K562 (cell line): ENCODE measurements at regions not wholly inside any gene's neighbourhood (a gene's known extent, or its start where the extent isn't known, plus 50 kb on each side); places are given as distances from the start of the nearest gene placed in this dataset.

Experiments
- ATAC-seq: fragments of 200-7000 bp; cut with Tn5 transposase; 3 replicates; pipeline ENCODE4 v1.9.1; 2020; ENCODE audit warnings: moderate library complexity
- BruUV-seq: library from RNA; stranded (reverse); fragments of 400-500 nt; replicated peaks from 2 replicates; lab custom pipeline; 2021; lab: Mats Ljungman, UMichigan
- CTCF ChIA-PET: fragments of 300-600 bp; formaldehyde crosslinking; extraction: SDS; loops from one replicate; lab custom pipeline; 2021; ENCODE audit warnings: low intra/inter-chr PET ratio; lab: Yijun Ruan, JAX
- POLR2A ChIA-PET: fragments of 300-600, 350-650 bp; sonication (Branson Sonifier 250); formaldehyde crosslinking; extraction: SDS; loops from one replicate; lab custom pipeline; 2021; ENCODE audit warnings: antibody characterized with exemption, inconsistent platforms; lab: Yijun Ruan, JAX
- DNase-seq, 4 experiments: peaks; one replicate each; pipeline versions ENCODE4 v3.0.0 to v3.0.0-alpha.2; 2011 to 2018; ENCODE audit warnings: low spot score in 3 of 4, mixed read lengths in 3 of 4; ENCODE audit errors: extremely low read depth in 1 of 4
- FAIRE-seq: peaks from 2 replicates; lab custom pipeline; 2011; peaks lifted over from hg19 to GRCh38; lab: Jason Lieb, UNC
- H2AFZ ChIP-seq: 2 replicates; pipeline ENCODE4 v1.6.0; 2011; ENCODE audit warnings: low read depth, low read length, control low read depth, inconsistent platforms
- H3K27ac ChIP-seq: fragments of 200-600 bp; 3 replicates; pipeline ENCODE4 v1.8.0; 2011; ENCODE audit warnings: low read depth, mild to moderate bottlenecking, control low read depth, inconsistent platforms, low read length, moderate library complexity, mixed read lengths; ENCODE audit errors: extremely low read depth
- H3K27me3 ChIP-seq, 2 experiments: fragments of 300-600 bp in 1 of 2; 2 replicates in 1 of 2; 3 replicates in 1 of 2; pipeline versions ENCODE4 v1.6.0 to v1.8.0; 2011; ENCODE audit warnings: inconsistent platforms in 2 of 2, low read length in 2 of 2, mild to moderate bottlenecking in 1 of 2, mixed read lengths in 1 of 2, moderate library complexity in 1 of 2; ENCODE audit not compliant: control insufficient read depth in 2 of 2, insufficient read depth in 2 of 2
- H3K36me3 ChIP-seq: fragments of 300-600 bp; 3 replicates; pipeline ENCODE4 v1.8.0; 2011; ENCODE audit warnings: mild to moderate bottlenecking, low read length, inconsistent platforms; ENCODE audit not compliant: control insufficient read depth, insufficient read depth
- H3K4me1 ChIP-seq, 2 experiments: fragments of 200-600 bp in 1 of 2; replicated peaks in 1 of 2; 2 replicates in 1 of 2; 3 replicates in 1 of 2; pipeline versions ENCODE4 v1.5.1 to v1.8.0; 2011; ENCODE audit warnings: inconsistent platforms in 2 of 2, low read length in 2 of 2, mild to moderate bottlenecking in 1 of 2, mixed read lengths in 1 of 2, moderate library complexity in 1 of 2; ENCODE audit not compliant: control insufficient read depth in 2 of 2, insufficient read depth in 2 of 2
- H3K4me2 ChIP-seq: 2 replicates; pipeline ENCODE4 v1.6.1; 2011; ENCODE audit warnings: low read length, control low read depth, inconsistent platforms, mixed read lengths; ENCODE audit not compliant: insufficient read depth
- H3K4me3 ChIP-seq: fragments of 200-600 bp; sonication (generic), shearing (Covaris generic); 2 replicates; pipeline ENCODE4 v1.5.1; 2016; ENCODE audit warnings: control low read depth, inconsistent platforms
- H3K79me2 ChIP-seq: fragments of 200-600 bp; 3 replicates; pipeline ENCODE4 v1.8.0; 2011; ENCODE audit warnings: low read length, inconsistent platforms; ENCODE audit not compliant: control insufficient read depth, insufficient read depth
- H3K9ac ChIP-seq, 2 experiments: 2 replicates each; pipeline versions ENCODE4 v1.6.0 to v1.6.1; 2011; ENCODE audit warnings: low read depth in 2 of 2, low read length in 2 of 2, control low read depth in 1 of 2, inconsistent platforms in 1 of 2, mild to moderate bottlenecking in 1 of 2, mixed read lengths in 1 of 2; ENCODE audit not compliant: insufficient read depth in 1 of 2
- H3K9me1 ChIP-seq: one replicate; pipeline ENCODE4 v1.6.0; 2011; ENCODE audit warnings: inconsistent platforms, mild to moderate bottlenecking, low read length, moderate library complexity; ENCODE audit not compliant: control insufficient read depth, insufficient read depth
- H3K9me3 ChIP-seq: replicated peaks from 2 replicates; pipeline ENCODE4 v1.5.1; 2011; ENCODE audit warnings: low read depth, low read length, inconsistent platforms; ENCODE audit not compliant: control insufficient read depth, insufficient read depth
- H4K20me1 ChIP-seq: replicated peaks from 2 replicates; pipeline ENCODE4 v1.6.1; 2011; ENCODE audit warnings: low read length, inconsistent platforms, mixed read lengths; ENCODE audit not compliant: control insufficient read depth, insufficient read depth
- DACH1 ChIP-seq: fragments of 450-650 bp; IDR thresholded peaks from 2 replicates; pipeline ENCODE4 v1.6.1; 2018; ENCODE audit not compliant: partially characterized antibody
- HDAC1 ChIP-seq, 2 experiments: fragments of 450-650 bp; IDR thresholded peaks; 2 replicates each; pipeline ENCODE4 v1.6.1; 2016 to 2017; ENCODE audit warnings: inconsistent platforms in 1 of 2, mild to moderate bottlenecking in 1 of 2, moderate library complexity in 1 of 2
- IFI16 ChIP-seq: fragments of 250-450 bp; sonication (Bioruptor Pico); IDR thresholded peaks from 2 replicates; pipeline ENCODE4 v2.1.2; 2022; ENCODE audit warnings: mild to moderate bottlenecking, inconsistent platforms
- KLF6 ChIP-seq: fragments of 250-450 bp; sonication (Bioruptor Pico); IDR thresholded peaks from 2 replicates; pipeline ENCODE4 v1.4.0; 2020; ENCODE audit warnings: mild to moderate bottlenecking, moderate library complexity, borderline replicate concordance
- RBM17 ChIP-seq: fragments of 200-400 bp; formaldehyde crosslinking; IDR thresholded peaks from 2 replicates; pipeline ENCODE4 v1.6.1; 2017; ENCODE audit warnings: low read depth, mild to moderate bottlenecking, low read length, borderline replicate concordance
- SNIP1 ChIP-seq: fragments of 450-650 bp; IDR thresholded peaks from 2 replicates; pipeline ENCODE4 v1.7.1; 2017; ENCODE audit warnings: low read depth, mild to moderate bottlenecking
- SP1 ChIP-seq: sonication (generic); formaldehyde crosslinking; IDR thresholded peaks from 2 replicates; pipeline ENCODE4 v1.8.1; 2022; ENCODE audit warnings: mild to moderate bottlenecking, missing genetic modification reagents
- WGBS: fragments of 100-300 bp; shearing (Covaris generic); methylation state at CpG from one replicate; pipeline ENCODE4 v1.1.6; 2016; ENCODE audit warnings: low coverage, mixed read lengths; ENCODE audit not compliant: insufficient coverage; ENCODE audit errors: missing lambda C conversion rate; 5-methylcytosine and 5-hydroxymethylcytosine counted together
- in situ Hi-C: fragments of 300-500 bp; cut with MboI; formaldehyde crosslinking; loops from 4 replicates; pipeline ENCODE4 v1.15.0; 2018; ENCODE audit warnings: inconsistent platforms, mixed read lengths
- intact Hi-C: fragments of 100-400 bp; cut with micrococcal nuclease; formaldehyde crosslinking; loops from 2 replicates; pipeline ENCODE4 v1.14.2; 2022
- TF ChIP-seq, protein P1 (sequence below), 3 experiments: fragments of 200-800 bp in 1 of 3; fragments of 250-450 bp in 1 of 3; fragments of 450-650 bp in 1 of 3; sonication (Bioruptor Pico) in 1 of 3; sonication (Bioruptor generic) in 1 of 3; formaldehyde crosslinking in 1 of 3; IDR thresholded peaks; 2 replicates each; pipeline versions ENCODE4 v1.6.1 to v1.8.0; 2016 to 2022; ENCODE audit warnings: mild to moderate bottlenecking in 2 of 3, missing genetic modification characterization in 2 of 3, missing compliant biosample characterization in 1 of 3, moderate library complexity in 1 of 3

DNA sequence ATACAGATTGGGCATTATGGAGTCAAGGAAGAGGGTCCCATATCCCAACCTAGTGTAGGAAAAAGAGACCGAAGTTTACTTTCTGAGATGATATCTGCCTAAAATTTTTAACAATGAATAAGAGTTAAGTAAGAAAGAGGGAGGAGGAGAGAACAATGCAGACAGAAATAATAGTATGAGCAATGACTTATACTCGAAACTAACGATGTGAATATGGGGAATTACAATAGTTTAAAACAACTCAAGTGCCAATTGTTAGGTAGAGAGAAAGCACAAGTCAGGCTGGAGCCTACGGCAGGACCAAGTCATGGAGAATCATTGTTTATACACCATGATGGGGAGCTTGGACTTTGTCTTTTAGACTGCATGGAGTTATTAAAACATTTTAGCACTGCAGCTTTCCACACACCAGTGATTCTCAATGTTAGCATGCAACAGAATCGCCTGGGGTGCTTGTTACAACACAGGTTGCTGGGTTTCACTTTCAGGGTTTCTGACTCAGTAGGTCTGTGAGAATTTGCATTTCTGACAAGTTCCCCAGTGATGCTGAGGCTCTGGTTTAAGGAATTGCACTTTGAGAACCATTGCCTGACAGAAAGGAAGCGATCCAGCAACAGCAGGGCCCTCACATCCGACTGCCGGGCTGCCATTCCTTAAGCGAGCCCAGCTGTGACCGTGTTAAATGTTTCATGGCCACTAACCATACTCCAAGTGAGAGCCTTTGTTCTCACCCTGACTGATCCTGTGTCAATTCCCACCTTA is 511.2 kb downstream of the DCDC2C start:
- FAIRE-seq (no peak), ATAC-seq (no peak), DNase-seq (no peak)
- intact Hi-C loops = no loop called here
- ChIA-PET POLR2A (no interaction called here), CTCF (no interaction called here)
- Histone ChIP-seq H4K20me1 (no peaks in the 10 kb centered on the region), H2AFZ (no peak overlapping the region), H3K27me3 (no peaks in the 10 kb centered on the region), H3K79me2 (no peaks in the 10 kb centered on the region), H3K9me3 (no peaks in the 10 kb centered on the region; the same call in 1 of the 2 replicates), H3K4me1 (no peaks in the 10 kb centered on the region), H3K4me3 (no peak overlapping the region), H3K9ac (no peak overlapping the region), H3K9me1 (no peaks in the 10 kb centered on the region), H3K27ac (no peak overlapping the region), H3K4me2 (no peak overlapping the region), H3K36me3 (no peaks in the 10 kb centered on the region)
- TF ChIP-seq IFI16 (CRISPR knock-in tag) (no peak), SNIP1 (no peak), HDAC1 (IDR thresholded peaks at IDR 0.05) (no peak), RBM17 (no peak), KLF6 (CRISPR knock-in tag) (no peak), DACH1 (no peak), SP1 (no peak)
- TF ChIP-seq, protein P1, sequence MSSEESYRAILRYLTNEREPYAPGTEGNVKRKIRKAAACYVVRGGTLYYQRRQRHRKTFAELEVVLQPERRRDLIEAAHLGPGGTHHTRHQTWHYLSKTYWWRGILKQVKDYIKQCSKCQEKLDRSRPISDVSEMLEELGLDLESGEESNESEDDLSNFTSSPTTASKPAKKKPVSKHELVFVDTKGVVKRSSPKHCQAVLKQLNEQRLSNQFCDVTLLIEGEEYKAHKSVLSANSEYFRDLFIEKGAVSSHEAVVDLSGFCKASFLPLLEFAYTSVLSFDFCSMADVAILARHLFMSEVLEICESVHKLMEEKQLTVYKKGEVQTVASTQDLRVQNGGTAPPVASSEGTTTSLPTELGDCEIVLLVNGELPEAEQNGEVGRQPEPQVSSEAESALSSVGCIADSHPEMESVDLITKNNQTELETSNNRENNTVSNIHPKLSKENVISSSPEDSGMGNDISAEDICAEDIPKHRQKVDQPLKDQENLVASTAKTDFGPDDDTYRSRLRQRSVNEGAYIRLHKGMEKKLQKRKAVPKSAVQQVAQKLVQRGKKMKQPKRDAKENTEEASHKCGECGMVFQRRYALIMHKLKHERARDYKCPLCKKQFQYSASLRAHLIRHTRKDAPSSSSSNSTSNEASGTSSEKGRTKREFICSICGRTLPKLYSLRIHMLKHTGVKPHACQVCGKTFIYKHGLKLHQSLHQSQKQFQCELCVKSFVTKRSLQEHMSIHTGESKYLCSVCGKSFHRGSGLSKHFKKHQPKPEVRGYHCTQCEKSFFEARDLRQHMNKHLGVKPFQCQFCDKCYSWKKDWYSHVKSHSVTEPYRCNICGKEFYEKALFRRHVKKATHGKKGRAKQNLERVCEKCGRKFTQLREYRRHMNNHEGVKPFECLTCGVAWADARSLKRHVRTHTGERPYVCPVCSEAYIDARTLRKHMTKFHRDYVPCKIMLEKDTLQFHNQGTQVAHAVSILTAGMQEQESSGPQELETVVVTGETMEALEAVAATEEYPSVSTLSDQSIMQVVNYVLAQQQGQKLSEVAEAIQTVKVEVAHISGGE (CRISPR knock-in tag; IDR thresholded peaks at IDR 0.05) = no peak
- BruUV-seq = no TSS peak
- WGBS = 3% methylated on average over 10 of the region's 10 CpGs
- in situ Hi-C loops = no loop called here
